ENCODE measurements at regions not wholly inside any gene's neighbourhood (a gene's known extent, or its start where the extent isn't known, plus 50 kb on each side); places are given as distances from the start of the nearest gene placed in this dataset.

DNA sequence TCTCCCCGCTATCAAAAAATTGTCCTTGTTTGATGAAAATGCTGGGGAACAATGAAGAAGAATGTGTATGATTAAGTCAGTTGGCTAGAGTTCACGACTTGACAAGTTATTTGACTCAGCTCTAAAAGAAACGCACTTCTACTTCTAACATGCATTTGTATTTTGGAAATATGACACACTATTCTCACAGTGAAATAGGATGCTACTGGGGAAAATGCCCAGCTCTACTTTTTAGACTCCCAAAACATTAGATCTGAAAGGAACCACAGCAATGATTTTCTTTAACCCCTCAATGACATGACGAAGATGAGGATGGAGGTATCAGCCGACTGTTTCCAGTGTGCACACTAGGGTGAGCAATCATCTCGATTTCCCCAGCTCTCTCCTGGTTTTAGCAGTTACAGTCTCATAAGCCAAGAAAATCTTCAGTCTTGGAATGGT lies 83.6 kb upstream of the PCSK1 start:
- TF ChIP-seq, protein P1, sequence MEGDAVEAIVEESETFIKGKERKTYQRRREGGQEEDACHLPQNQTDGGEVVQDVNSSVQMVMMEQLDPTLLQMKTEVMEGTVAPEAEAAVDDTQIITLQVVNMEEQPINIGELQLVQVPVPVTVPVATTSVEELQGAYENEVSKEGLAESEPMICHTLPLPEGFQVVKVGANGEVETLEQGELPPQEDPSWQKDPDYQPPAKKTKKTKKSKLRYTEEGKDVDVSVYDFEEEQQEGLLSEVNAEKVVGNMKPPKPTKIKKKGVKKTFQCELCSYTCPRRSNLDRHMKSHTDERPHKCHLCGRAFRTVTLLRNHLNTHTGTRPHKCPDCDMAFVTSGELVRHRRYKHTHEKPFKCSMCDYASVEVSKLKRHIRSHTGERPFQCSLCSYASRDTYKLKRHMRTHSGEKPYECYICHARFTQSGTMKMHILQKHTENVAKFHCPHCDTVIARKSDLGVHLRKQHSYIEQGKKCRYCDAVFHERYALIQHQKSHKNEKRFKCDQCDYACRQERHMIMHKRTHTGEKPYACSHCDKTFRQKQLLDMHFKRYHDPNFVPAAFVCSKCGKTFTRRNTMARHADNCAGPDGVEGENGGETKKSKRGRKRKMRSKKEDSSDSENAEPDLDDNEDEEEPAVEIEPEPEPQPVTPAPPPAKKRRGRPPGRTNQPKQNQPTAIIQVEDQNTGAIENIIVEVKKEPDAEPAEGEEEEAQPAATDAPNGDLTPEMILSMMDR (IDR thresholded peaks at IDR 0.05; ENCODE audit: insufficient read depth, low read depth, low read length): peak; percentile 5
- no peak overlapping the region for H3K4me3 ChIP-seq (ENCODE audit: low read depth, low read length)
- peak; percentile 33 for DNase-seq (ENCODE audit: low read depth)

- H3K4me3 ChIP-seq (ENCODE audit: low read depth, low read length): no peak overlapping the region
- TF ChIP-seq, protein P1 (IDR thresholded peaks at IDR 0.05; ENCODE audit: insufficient read depth, low read depth, low read length): no peak
- DNase-seq (ENCODE audit: low read depth): peak; percentile 63
These were observed 84.2 kb upstream of the PCSK1 start for GRCh38 chr5:96517295-96517694.

- TF ChIP-seq, protein P1 (IDR thresholded peaks at IDR 0.05; ENCODE audit: insufficient read depth, low read depth, low read length): no peak
- no peak for DNase-seq (ENCODE audit: low read depth)
- H3K4me3 ChIP-seq (ENCODE audit: low read depth, low read length): no peak overlapping the region
These were observed 87.3 kb upstream of the PCSK1 start for GRCh38 chr5:96520345-96520744.

DNA sequence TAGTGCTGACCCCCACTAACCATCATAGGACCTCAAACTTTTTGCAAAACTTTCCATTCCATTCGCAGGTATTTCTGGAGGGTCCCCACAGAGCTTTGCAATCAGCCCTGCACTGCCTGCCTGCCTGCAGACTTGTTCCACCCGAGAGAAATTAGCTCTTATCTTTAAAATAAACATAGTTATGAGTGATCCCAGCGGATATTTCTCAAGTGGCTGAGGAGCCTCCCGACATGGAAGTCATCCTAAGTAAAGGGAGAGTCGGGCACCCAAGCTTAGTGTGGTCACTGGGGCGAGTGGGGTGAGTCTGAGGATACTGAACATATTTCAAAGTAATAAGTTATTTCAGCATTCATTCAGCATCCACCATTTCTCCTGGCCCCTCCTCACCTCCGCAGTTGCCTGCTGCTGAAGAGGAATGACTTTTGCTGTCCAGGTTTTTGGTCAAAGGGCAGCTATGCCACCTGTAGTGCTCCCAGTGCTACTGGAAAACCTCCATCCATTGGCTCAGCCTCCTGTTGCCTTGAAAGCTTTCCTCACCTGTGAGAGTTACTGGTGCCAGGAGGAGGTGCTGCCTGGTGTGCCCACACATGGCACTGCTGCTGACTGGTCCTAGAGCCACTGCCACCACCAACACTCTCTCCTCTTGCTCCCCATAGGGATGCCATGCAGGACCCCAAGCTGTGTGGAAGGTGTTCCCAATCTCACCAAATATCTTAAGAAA lies 89.7 kb upstream of the PCSK1 start:
- no peak overlapping the region for H3K4me3 ChIP-seq (ENCODE audit: low read depth, low read length)
- TF ChIP-seq, protein P1 (IDR thresholded peaks at IDR 0.05; ENCODE audit: insufficient read depth, low read depth, low read length): no peak
- peak; percentile 59 for DNase-seq (ENCODE audit: low read depth)

GRCh38 chr5:96527768-96528661 lies 95.0 kb upstream of the PCSK1 start:
- no peak overlapping the region for H3K4me3 ChIP-seq (ENCODE audit: low read depth, low read length)
- DNase-seq (ENCODE audit: low read depth): no peak
- TF ChIP-seq, protein P1 (IDR thresholded peaks at IDR 0.05; ENCODE audit: insufficient read depth, low read depth, low read length): no peak

DNA sequence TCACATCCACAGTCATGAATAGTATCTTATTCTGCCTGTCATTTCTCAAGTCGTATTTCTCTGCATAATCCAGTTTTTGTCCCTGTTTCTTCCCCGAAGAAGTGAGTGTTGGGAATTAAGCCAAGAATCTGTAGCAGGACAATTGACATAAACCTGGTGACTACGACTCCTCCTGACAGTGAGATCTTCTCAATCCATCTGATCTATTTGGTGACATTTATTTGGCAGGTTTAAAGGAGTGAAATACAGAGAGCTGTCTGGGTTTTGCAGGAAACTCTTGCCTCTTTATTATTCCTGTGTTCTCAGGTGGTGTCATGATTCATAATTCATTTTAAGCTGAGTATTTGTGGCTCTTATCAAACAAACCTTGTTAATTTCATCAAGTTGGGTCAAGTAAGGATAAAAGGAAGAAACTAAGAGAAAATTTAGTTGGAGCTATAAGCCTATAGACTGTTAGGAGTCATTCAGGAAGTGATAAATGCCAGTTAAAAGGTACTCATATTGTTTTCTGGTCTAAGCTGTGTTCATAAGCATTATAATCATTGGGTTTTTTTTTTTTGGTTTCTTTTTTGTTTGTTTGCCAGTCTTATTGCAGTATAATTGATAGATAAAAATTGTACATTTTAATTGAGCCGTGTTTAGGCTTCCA lies 95.9 kb upstream of the PCSK1 start:
- H3K4me3 ChIP-seq (ENCODE audit: low read depth, low read length): no peak overlapping the region
- TF ChIP-seq, protein P1 (IDR thresholded peaks at IDR 0.05; ENCODE audit: insufficient read depth, low read depth, low read length): no peak
- no peak for DNase-seq (ENCODE audit: low read depth)

Data from fibroblast of villous mesenchyme (primary cell).